ENCODE measurements at regions not wholly inside any gene's neighbourhood (a gene's known extent, or its start where the extent isn't known, plus 50 kb on each side); places are given as distances from the start of the nearest gene placed in this dataset.
A peak's percentile ranks its signal among the peaks of the same experiment; 100 is the strongest.

- no peak overlapping the region for H3K4me3 Mint-ChIP-seq (ENCODE audit: unreplicated experiment)
- H3K27ac Mint-ChIP-seq (ENCODE audit: unreplicated experiment): peak overlapping the region; percentile 71
- no peaks in the 10 kb centered on the region for H3K9me3 Mint-ChIP-seq (ENCODE audit: low read depth)
- H3K4me1 Mint-ChIP-seq (ENCODE audit: low read depth): peaks cover 53% of the 10 kb centered on the region
- no peaks in the 10 kb centered on the region for H3K36me3 Mint-ChIP-seq (ENCODE audit: low read depth)
- TF ChIP-seq CTCF (IDR thresholded peaks at IDR 0.05): no peak
- no peaks in the 10 kb centered on the region for H3K27me3 Mint-ChIP-seq (ENCODE audit: low read depth)
- no peak for DNase-seq (ENCODE audit: low spot score)
Observed at GRCh38 chr5:98108497-98108896, 665.0 kb upstream of the RGMB start.

GRCh38 chr5:98109561-98110006 is 663.9 kb upstream of the RGMB start:
- TF ChIP-seq CTCF (IDR thresholded peaks at IDR 0.05): no peak
- H3K4me3 Mint-ChIP-seq (ENCODE audit: unreplicated experiment): no peak overlapping the region
- peaks cover 53% of the 10 kb centered on the region for H3K4me1 Mint-ChIP-seq (ENCODE audit: low read depth)
- peak overlapping the region; percentile 81 for H3K27ac Mint-ChIP-seq (ENCODE audit: unreplicated experiment)
- H3K27me3 Mint-ChIP-seq (ENCODE audit: low read depth): no peaks in the 10 kb centered on the region
- DNase-seq (ENCODE audit: low spot score): no peak
- peaks cover 2% of the 10 kb centered on the region for H3K9me3 Mint-ChIP-seq (ENCODE audit: low read depth)
- H3K36me3 Mint-ChIP-seq (ENCODE audit: low read depth): peaks cover under 1% of the 10 kb centered on the region

GRCh38 chr5:98110282-98110691 is 663.2 kb upstream of the RGMB start:
- no peak overlapping the region for H3K4me3 Mint-ChIP-seq (ENCODE audit: unreplicated experiment)
- H3K27me3 Mint-ChIP-seq (ENCODE audit: low read depth): no peaks in the 10 kb centered on the region
- peaks cover 51% of the 10 kb centered on the region for H3K4me1 Mint-ChIP-seq (ENCODE audit: low read depth)
- peaks cover 2% of the 10 kb centered on the region for H3K36me3 Mint-ChIP-seq (ENCODE audit: low read depth)
- H3K9me3 Mint-ChIP-seq (ENCODE audit: low read depth): peaks cover 7% of the 10 kb centered on the region
- H3K27ac Mint-ChIP-seq (ENCODE audit: unreplicated experiment): peak overlapping the region; percentile 81
- no peak for TF ChIP-seq CTCF (IDR thresholded peaks at IDR 0.05)
- no peak for DNase-seq (ENCODE audit: low spot score)

GRCh38 chr5:98110791-98111190 is 662.7 kb upstream of the RGMB start:
- no peak overlapping the region for H3K27ac Mint-ChIP-seq (ENCODE audit: unreplicated experiment)

GRCh38 chr5:98111686-98112085 is 661.8 kb upstream of the RGMB start:
- DNase-seq (ENCODE audit: low spot score): no peak

More at GRCh38 chr5:98110791-98111190, 662.7 kb upstream of the RGMB start:
- no peak for DNase-seq (ENCODE audit: low spot score)
- Mint-ChIP-seq H3K9me3 (ENCODE audit: low read depth) (peaks cover 7% of the 10 kb centered on the region), H3K4me1 (ENCODE audit: low read depth) (peaks cover 47% of the 10 kb centered on the region), H3K27me3 (ENCODE audit: low read depth) (no peaks in the 10 kb centered on the region), H3K36me3 (ENCODE audit: low read depth) (peaks cover 2% of the 10 kb centered on the region), H3K4me3 (ENCODE audit: unreplicated experiment) (no peak overlapping the region)
- TF ChIP-seq CTCF (IDR thresholded peaks at IDR 0.05): no peak

More at GRCh38 chr5:98111686-98112085, 661.8 kb upstream of the RGMB start:
- no peaks in the 10 kb centered on the region for H3K27me3 Mint-ChIP-seq (ENCODE audit: low read depth)
- peaks cover 38% of the 10 kb centered on the region for H3K4me1 Mint-ChIP-seq (ENCODE audit: low read depth)
- H3K9me3 Mint-ChIP-seq (ENCODE audit: low read depth): peaks cover 7% of the 10 kb centered on the region
- peaks cover 2% of the 10 kb centered on the region for H3K36me3 Mint-ChIP-seq (ENCODE audit: low read depth)
- no peak overlapping the region for H3K4me3 Mint-ChIP-seq (ENCODE audit: unreplicated experiment)
- H3K27ac Mint-ChIP-seq (ENCODE audit: unreplicated experiment): no peak overlapping the region
- peak; percentile 54 for TF ChIP-seq CTCF (IDR thresholded peaks at IDR 0.05)

All from chondrocyte (in vitro differentiated cells).